Stimulated activated naive CD4-positive, alpha-beta T cell treated with Interleukin-2 at 50 U/mL for 16 hours (primary cell): ENCODE measurements at regions not wholly inside any gene's neighbourhood (a gene's known extent, or its start where the extent isn't known, plus 50 kb on each side); places are given as distances from the start of the nearest gene placed in this dataset.
"Not testable (repeated sequence)": the region's sequence is repeated elsewhere in the genome, so short reads cannot be mapped to it uniquely, and the experiment has no call there.

ENCODE experiments used
- DNase-seq: peaks from one replicate; lab custom pipeline; 2025; lab: John Stamatoyannopoulos, UW

GRCh38 chr14:89743828-89744227 lies 210.7 kb downstream of the EFCAB11 start:
- no peak for DNase-seq

- DNase-seq, result no peak
Measured at GRCh38 chr14:89740241-89740640, 214.3 kb downstream of the EFCAB11 start.

GRCh38 chr14:89736881-89737280 lies 217.6 kb downstream of the EFCAB11 start:
- no peak for DNase-seq

- DNase-seq, result no peak
Measured at GRCh38 chr14:89731396-89731933, 223.1 kb downstream of the EFCAB11 start.

GRCh38 chr14:89730687-89731086 lies 223.8 kb downstream of the EFCAB11 start:
- no peak for DNase-seq

- DNase-seq, result no peak
Measured at GRCh38 chr14:89728964-89729363, 225.6 kb downstream of the EFCAB11 start.

GRCh38 chr14:89726226-89726625 lies 228.3 kb downstream of the EFCAB11 start:
- DNase-seq, result not testable (repeated sequence)

GRCh38 chr14:89724628-89724960 lies 229.9 kb downstream of the EFCAB11 start:
- DNase-seq, result no peak

GRCh38 chr14:89723930-89724627 lies 230.5 kb downstream of the EFCAB11 start:
- no peak for DNase-seq

- no peak for DNase-seq
Measured at GRCh38 chr14:89721956-89722355, 232.6 kb downstream of the EFCAB11 start.

GRCh38 chr14:89720741-89721729 lies 233.5 kb downstream of the EFCAB11 start:
- DNase-seq, result peak; percentile 40

GRCh38 chr14:89720076-89720687 lies 234.3 kb downstream of the EFCAB11 start:
- peak; percentile 9 for DNase-seq

GRCh38 chr14:89719366-89720075 lies 235.0 kb downstream of the EFCAB11 start:
- DNase-seq, result no peak

GRCh38 chr14:89708982-89709625 lies 245.4 kb downstream of the EFCAB11 start:
- no peak for DNase-seq

- DNase-seq, result no peak
Measured at GRCh38 chr14:89707086-89707485, 247.4 kb downstream of the EFCAB11 start.

- DNase-seq, result no peak
Measured at GRCh38 chr14:89702876-89703200, 251.7 kb downstream of the EFCAB11 start.

- no peak for DNase-seq
Measured at GRCh38 chr14:89702073-89702875, 252.3 kb downstream of the EFCAB11 start.

GRCh38 chr14:89701211-89702043 lies 253.1 kb downstream of the EFCAB11 start:
- peak; percentile 80 for DNase-seq

GRCh38 chr14:89700801-89701200 lies 253.7 kb downstream of the EFCAB11 start:
- DNase-seq, result no peak

GRCh38 chr14:89699071-89699470 lies 255.5 kb downstream of the EFCAB11 start:
- no peak for DNase-seq
